GM18517 (cell line): ENCODE measurements at regions not wholly inside any gene's neighbourhood (a gene's known extent, or its start where the extent isn't known, plus 50 kb on each side); places are given as distances from the start of the nearest gene placed in this dataset.

Experiments used
- ATAC-seq: cut with Tn5 transposase; IDR thresholded peaks from one replicate; pipeline ENCODE4 v1.9.1; 2021; ENCODE audit warnings: mild to moderate bottlenecking, moderate library complexity; ENCODE audit not compliant: unreplicated experiment

DNA sequence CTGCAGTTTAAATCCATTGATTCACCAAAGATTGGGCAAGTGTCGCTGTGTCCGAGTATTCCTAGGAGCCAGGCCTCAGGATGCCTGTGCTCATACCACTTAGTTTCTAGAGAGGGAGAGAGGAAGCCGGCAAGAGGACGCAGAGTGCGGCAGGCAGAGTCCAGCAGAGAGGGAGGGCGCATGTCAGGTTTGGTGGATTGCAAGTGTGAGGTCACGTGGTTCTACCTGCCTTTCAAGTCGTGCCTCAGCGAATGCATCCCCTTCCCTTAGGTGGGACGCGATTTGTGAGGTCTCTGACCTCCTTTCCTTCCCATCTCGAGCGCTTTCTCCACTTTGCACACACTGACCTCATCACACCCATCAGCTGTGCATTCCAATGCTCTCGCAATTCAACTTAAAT, 188.1 kb downstream of the TMEM18 start:
- no peak for ATAC-seq

DNA sequence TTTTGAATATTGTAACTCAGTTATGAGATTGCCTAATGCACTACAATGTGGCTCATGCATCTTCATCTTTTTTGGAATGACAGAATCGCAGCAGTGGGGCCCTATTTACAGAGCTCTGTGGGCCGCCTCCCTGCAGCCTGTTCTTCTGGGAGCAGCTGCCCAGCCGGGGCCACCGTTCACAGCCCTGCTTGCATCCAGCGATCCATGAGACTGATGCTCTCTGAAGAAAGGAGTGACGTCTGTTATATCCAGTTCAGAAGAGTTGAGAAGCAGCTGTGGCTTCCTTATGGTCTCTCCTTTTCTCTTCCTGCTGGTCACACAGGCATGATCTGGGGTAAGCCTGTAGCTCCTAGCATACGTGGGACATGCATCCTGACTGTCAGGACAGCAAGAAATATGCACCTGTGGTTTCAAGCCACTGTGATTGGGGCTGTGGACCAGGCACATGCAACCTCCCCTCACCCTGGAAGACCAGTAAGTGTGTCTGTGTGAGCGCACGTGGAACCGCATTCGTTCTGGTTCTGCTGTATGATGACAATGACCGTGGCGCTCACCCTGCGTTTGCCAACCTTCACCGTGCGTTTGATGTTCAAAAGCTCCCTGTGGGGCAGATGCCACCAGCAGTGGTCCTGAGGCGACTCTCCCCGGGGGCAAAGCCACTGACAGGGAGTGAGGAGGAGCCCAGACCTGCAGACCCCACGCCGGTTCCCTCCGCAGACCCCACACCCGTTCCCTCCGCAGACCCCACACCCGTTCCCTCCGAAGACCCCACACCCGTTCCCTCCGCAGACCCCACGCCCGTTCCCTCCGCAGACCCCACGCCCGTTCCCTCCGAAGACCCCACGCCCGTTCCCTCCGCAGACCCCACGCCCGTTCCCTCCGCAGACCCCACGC, 189.8 kb downstream of the TMEM18 start:
- no peak for ATAC-seq

DNA sequence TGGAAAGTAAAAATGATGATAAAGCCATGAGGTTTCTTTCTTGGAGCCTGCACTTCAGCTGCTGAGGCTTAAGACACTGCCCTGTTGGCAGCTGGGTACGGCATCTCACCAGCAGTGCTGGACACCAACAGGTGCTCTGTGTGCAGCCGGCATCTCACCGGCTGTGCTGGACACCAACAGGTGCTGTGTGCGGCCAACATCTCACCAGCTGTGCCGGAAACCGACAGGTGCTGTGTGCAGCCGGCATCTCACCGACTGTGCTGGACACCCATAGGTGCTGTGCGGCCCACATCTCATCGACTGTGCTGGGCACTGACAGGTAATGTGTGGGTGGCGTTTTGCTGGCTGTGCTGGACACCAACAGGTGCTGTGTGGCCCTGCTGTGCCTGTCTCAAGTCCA, 190.8 kb downstream of the TMEM18 start:
- ATAC-seq, result no peak

DNA sequence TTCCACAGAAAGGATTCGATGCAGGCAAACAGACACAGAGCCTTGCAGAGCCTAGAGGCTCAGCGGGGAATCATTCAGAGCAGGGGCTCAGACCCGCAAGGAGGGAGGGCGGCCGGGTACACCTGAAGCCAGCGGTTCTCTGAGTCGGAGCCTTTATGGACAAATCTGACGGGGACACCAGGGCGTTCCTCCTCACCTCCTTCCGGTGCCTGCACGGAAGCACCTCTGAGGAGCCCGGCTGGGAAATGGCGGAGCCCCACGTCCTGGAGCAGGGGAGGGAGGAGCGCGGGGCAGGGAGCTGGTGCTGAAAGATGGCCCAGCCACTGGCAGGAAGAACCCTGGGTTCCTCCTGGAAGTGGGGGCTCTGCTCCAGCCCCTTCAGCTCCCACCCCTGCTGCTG, 193.5 kb upstream of the ALKAL2 start:
- no peak for ATAC-seq

DNA sequence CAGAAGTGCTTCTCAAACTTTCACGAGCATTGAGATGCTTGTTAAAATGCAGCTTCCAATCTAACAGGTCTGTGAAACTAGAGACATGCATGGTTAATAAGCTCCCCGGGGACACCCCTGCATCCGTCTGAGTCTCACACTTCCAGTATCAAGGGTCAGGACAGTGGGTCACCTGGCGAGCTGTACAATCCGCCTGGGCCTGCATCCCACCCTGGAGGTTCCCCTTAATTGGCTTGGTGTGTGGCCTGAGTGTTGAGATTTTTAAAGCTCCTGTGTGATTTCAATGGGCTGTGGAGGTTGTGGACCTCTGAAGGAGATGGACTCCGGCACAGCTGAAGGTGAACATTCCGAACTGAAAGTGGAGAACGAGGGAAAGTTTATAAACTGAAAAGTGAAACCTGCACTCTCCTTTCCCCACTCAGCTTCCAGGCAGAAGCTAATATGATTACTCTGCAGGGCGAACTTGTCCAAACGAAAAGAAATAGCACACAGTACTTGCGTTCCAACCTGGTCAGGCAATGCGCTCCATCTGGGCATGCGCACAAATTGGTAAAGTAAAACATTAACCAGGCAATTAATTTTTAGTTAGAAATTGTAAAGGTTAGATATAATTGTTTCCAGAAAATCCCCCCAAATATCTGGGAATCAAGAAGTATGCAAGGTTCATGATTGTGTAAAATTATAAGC, 191.7 kb upstream of the ALKAL2 start:
- no peak for ATAC-seq

DNA sequence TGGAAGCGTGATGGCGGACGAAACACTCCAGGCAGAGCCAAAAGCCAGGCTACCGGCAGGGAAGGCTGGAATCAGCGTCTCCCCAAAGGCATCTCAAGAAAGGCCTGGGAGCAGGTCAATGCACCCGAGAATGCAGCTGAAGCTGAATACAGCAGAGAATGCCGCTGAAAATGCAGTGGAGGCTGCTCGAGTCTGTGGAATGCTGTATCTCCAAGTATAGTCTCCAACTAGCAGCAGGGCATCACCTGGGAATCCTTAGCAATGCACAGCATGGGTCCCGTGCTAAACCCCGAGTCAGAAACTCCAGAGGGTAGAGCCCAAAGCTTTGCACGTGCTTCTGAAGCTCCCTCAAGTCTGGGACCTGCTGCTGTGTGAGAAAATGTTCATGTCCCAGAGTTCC, 191.1 kb upstream of the ALKAL2 start:
- ATAC-seq, result no peak

DNA sequence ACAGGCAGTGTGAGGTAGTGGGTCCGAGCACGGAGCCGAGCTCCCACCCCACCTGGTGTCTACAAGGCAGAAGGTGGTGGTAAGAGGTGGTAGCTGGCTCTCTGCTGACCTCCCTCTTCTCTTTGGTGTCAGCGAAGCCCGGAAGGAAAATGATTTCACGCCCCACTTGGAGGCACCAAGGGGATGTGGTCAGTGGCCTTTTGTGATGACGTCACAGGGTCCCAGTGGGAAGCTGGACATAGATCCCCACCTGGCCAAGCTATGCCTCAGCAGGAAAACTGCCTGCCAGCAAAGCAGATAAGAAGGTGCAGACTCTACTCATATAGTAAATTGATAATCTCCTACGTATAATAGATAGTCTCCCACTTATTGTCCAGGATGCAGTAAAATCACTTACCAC, 183.7 kb upstream of the ALKAL2 start:
- no peak for ATAC-seq

DNA sequence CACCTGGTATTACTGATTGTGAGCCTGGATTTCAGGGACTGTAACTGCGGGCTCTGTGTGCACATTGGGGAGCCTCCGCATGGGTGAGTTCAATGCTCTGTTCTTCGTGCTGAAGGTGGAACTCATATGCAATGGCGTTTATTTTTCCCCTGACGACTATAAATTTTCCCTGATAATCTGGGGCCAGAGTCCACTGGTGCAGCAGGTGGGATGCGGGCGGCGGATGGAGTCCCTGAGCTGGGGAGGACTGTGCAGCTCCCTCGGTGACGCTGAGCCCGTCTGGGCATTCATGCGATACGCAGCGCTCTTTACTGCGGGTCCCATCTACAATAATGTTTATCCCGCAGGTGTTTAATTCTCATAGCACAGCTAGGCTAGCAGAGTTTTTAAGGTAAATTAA, 181.6 kb upstream of the ALKAL2 start:
- ATAC-seq, result no peak

DNA sequence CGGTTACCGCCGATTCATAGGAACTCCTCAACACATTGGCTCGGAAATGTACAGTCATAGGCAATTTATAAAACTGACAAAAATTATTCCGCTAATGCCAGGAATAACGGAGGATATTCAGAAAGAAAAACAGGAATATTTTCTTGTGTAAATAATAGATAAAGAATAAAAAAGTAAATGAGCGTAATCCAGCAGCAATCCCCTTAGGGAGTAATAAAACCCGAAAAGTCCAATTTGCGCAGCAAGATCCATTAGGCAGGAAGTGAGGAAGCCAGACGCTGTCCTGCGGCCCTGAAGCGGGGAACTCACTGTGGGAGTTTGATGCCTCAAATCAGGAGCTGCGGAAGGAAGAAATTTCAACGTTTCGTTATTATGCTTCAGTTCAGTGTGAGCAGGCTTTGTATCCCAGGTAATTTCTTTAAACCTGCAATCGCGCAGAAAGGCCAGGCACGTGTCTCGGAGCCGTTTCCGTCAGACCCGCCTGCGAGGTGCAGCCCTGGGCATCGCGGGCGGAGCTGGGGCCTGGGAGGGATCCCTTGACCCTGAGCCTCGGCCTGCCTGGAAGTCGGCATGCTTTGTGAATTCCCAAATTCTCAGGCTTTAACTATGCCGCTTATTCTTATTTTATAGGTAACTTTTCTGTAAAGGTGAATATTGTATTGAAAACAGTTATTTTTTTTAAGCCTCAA, 180.9 kb upstream of the ALKAL2 start:
- ATAC-seq, result no peak

DNA sequence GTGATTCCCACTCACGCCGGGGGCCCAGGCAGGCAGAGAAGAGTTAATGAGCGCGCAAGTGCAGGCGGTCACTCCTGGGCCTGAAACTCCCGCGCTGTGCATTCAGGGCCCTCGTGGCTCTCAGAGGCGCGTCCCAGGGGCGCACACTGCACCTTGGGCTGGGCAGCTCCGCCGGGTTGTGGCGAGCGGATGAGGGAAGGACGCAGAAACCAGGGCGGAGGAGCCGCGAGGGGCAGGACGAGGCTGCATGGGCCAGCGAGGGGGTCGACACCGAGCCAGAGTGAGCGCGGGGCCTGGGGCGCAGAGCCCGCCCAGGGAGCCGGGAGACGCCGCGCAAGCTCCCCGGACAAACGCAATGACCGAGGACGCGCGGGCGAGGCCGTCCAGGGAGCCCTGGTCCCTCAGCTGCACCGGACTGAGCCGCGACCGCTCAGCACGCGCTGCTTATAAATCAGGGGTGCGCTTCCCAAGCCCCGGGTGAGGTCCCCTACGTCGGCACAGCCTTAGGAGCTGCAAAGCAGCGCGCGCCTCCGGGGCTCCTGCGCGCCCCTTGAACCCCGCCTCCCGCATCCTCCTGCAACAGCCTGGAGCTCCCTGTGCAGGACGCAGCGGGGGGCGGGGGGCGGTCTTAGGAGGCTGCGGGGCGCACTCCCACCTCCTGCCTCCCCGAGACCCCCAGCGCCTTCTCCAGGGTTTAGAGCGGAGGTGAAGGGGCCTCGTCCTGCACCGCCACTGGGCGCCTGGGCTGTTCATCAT, 180.2 kb upstream of the ALKAL2 start:
- no peak for ATAC-seq

DNA sequence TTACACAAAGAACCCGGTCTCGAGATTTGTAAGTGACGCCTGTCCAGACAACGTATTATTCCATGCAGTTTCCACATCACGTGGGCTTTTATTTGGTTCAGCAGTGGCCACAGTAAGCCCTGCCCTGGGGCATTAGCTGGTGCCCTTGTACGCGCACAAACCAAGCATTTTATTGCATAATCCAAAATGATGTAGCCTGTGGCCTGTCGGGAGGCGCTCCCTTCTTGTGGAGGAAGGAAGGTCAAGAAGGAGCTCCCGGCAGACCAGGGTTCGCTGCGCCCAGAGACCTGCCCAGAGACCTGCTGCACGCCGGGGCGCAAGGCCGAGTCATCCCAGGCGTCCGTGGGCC, 179.6 kb upstream of the ALKAL2 start:
- no peak for ATAC-seq

DNA sequence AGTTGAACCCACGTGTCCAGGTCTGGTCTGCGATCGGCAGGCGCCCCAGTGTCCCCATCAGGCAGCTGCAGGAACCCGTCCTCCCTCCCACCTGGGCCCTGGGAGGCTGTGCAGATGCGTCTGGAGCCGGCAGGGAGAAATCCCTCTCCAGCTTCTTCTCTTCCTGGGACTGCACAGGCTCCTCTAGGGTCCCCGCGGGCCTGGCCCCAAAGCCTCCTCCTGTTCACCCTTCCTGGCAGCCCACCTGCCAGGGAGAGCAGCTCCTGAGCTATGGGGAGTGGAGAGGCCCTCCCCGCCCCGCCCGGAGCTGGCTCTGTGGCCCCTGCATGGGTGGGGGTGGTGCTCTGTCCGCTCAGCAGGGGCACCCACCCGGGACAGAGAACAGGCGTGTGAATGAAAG, 179.2 kb upstream of the ALKAL2 start:
- ATAC-seq, result no peak

DNA sequence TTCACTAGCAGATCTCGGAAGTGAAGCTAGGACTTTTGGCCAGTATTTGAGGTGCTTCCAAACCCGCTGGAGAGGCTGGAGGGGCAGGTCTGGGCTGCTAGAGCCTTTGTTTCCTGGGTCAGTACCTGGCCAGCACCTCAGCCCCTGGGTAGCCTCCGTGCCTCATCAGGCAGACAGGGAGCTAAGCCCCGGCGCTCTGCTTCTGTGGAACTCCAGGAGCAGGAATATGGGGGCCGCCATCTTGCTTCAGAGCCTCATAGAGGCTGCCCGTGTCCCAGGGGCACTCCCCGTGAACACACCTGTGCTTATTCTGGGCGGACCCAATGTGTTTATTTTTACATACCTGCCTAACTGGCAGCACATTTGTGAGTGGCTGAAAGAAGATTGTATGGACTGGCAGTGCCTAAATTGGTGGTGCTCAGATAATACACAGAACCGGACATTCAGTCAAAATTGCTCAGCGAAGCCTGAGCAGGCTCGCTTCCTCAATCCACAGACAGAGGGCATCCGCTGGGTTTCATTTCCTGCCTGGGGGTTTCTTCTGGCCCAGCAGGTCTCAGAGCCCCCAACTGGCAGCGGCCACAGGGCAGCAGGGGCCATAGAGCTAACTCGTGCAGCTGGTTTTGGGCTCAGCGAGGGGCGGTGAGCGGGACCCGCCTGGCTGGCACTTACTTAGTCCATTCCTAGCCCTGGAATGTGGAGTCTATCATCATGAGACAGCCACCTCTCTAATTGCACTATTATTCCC, 176.8 kb upstream of the ALKAL2 start:
- ATAC-seq, result no peak

DNA sequence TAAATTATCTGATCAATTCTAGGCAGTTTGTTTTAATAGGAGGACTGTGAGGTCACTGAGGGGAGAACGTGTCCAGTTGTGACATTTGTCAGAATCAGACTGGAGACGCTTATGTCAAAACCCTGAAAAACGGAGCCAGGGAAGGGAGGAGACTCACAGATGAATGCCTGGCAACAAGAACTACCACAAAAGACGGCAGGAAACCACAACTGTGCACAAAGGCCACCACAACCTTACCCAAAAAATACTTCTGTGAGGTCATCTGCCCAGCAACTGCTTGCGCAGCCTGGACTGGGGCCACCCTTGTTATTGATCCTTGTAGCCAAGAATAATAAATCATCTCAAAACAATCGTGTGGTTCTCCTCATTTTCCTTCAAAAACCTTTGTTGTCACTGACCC, 173.0 kb upstream of the ALKAL2 start:
- ATAC-seq, result no peak

DNA sequence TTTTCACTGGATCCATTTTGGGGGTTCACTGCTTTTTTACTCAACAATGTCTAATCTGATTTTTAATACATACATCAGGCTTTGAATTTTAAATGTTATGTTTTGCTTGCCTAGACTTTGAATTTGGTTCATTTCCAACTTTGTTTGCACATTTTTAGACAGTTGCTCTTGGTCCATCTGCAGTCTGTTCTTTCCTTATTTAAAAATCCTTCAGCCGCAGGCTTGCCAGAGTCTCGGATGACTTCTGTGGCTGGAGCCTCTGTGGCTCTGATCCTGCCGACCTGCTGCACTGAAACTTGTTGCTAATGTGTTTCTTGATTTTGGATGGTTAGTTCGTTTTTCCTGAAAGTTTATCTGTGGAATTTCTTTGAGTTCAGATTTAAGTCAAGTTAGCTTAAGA, 172.0 kb upstream of the ALKAL2 start:
- no peak for ATAC-seq

DNA sequence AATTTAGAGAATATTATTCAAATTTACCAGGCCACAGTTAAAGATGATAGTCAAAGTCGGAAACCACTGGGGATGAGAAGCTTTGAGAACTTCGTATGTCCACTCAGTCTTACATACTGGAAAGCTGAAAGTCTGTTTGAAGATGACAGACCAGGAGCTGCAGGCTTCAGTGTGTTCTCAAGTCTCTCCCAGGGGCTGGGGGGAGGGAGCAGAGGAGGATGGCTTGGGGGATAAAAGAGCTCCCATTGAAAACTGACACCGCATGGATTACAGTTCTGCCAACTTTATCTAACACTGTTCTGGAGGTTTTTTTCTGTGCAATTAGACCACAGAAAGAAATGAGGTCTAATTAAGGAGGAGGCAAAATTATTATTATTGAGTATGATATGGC, 170.5 kb upstream of the ALKAL2 start:
- ATAC-seq, result no peak

DNA sequence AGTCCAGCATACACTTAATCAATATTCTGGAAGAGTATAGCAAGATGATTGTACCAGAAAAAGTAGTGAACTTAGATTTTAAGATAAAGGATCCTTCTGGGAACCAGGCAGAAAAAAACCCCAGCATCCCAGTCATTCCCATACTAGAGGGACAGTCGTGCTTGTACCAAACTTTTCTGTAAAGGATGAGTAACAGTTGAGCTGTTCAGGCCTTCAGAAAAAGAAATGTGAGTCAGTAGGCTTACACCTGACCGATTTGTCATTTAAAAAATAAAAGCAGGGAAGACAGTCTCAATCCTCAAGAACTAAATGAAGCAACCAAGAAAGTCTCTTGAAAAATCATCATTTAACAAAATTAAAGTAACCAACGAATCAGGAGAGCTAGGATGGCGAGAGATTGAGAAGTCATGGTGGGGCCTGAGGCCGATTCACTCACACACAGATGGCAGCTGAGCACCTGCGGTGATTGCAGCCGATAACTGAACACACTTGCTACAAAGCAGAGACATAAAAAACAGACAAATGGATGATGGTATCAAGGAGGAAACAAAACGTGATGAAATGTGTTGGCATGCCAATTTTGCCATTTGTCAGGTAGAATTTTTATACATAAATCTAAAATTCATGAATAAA, 170.0 kb upstream of the ALKAL2 start:
- no peak for ATAC-seq

DNA sequence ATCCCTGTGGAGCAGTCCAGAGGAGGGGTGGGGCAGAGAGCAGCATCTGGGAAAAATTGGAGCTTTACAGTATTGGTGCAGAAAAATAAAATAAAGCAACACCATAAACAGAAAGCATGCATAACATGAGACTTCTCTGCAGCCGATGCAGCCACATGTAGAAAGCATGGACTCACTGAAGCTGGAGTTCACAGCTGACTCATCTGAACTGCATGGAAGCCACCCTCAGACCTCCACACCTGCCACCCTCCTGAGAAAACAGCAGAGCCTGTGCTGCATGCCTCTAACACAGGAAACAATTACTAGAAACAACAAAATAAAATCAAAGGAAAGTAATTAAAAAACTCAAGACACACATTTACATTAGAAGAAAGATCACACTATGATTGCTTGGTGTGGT, 169.4 kb upstream of the ALKAL2 start:
- ATAC-seq, result no peak

DNA sequence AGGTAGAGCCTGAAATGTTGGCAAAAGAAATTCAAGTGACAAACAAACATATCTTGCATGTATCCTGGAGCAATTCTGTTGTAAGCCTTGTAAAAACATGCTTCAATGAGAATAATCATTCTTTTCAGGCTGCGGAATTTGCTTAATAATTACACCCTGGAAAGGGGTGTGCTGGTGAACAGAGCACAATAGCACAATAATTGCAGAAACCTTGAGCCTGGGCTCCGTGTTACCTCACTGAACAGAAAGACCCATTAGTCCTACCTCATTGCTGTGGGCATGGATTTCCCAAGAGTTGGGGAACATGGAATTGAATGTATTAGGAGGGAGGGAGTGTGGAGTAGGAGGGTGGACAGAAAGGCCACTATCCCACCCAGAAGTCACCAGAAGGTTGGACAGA, 168.0 kb upstream of the ALKAL2 start:
- no peak for ATAC-seq

DNA sequence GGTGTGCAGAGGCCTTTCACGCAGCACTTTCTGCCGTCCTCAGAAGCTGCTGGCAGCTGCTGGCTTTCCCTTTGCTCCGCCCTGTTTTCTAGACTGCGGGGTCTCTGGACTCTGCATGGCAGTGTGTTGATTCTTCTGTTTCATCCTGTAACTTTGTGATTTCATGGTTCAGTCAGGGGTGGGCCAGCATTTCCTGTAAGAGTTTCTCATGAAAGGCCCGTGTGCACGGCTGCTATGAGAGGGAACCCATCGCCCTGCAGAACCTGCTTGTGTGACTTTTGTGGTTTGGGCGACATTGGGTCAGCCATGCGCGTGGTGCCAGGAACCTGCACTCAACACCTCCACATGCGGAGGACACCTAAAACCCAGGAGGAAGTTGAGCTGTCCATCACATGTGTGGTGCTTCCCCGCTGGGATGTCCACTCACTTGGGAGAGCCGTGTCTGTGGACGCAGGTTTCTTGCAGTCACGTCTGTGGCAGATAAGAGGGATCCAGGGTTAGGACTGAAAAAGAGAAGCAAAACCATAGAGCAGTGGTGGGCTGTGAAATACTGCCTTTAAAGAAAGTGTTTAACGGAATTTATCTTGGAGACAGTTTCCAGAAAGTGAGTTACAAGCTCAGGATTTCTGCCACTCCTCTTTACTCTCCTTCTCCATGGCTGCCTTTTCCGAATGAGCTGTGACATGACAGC, 167.3 kb upstream of the ALKAL2 start:
- ATAC-seq, result no peak
